ENCODE measurements at regions not wholly inside any gene's neighbourhood (a gene's known extent, or its start where the extent isn't known, plus 50 kb on each side); places are given as distances from the start of the nearest gene placed in this dataset.

DNA sequence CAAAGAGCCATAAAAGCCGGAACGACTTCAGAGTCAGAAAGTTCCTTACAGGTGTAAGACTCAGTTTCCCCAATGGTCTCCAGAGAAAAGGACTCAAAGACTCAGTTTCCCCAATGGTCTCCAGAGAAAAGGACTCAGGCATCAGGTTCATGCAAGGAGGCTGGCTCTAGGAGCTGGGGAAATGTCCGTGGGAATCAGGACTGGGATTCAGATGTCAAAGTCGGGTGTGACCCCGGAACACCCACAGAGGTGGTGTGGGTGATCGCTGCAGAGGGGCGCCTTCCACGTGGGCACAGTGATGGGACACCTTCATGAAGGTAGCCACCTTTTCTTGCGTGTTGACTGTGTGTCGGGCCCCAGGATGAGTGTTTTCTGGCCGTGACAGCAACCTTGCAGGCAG is 340.8 kb downstream of the NPHP4 start:
- no peak for DNase-seq (ENCODE audit: low read depth)
- no peak overlapping the region for H3K4me3 ChIP-seq (ENCODE audit: control insufficient read depth, low read depth, low read length)
- TF ChIP-seq, protein P1, sequence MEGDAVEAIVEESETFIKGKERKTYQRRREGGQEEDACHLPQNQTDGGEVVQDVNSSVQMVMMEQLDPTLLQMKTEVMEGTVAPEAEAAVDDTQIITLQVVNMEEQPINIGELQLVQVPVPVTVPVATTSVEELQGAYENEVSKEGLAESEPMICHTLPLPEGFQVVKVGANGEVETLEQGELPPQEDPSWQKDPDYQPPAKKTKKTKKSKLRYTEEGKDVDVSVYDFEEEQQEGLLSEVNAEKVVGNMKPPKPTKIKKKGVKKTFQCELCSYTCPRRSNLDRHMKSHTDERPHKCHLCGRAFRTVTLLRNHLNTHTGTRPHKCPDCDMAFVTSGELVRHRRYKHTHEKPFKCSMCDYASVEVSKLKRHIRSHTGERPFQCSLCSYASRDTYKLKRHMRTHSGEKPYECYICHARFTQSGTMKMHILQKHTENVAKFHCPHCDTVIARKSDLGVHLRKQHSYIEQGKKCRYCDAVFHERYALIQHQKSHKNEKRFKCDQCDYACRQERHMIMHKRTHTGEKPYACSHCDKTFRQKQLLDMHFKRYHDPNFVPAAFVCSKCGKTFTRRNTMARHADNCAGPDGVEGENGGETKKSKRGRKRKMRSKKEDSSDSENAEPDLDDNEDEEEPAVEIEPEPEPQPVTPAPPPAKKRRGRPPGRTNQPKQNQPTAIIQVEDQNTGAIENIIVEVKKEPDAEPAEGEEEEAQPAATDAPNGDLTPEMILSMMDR (IDR thresholded peaks at IDR 0.05; ENCODE audit: control insufficient read depth, insufficient read depth, low read depth, low read length, missing control alignments), result no peak

DNA sequence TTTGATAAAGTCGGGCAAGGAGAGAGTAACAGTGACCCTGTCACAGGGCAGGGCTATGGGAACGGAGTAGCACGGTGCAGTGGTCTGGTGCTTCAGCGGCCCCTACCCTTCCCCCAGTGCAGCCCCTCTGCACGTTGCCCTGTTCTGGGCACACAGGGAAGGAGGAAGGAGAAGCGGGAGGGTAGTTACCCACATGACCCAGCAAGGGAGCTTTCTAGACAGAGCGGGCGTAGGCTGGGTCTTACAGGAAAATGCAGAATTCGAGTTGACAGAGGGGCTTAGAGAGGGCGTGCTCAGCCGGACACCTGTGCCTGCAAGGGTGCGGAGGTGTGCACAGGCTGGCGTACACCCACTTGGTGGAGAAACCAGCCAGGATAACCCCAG is 341.2 kb downstream of the NPHP4 start:
- H3K4me3 ChIP-seq (ENCODE audit: control insufficient read depth, low read depth, low read length), result no peak overlapping the region
- no peak for DNase-seq (ENCODE audit: low read depth)
- TF ChIP-seq, protein P1 (IDR thresholded peaks at IDR 0.05; ENCODE audit: control insufficient read depth, insufficient read depth, low read depth, low read length, missing control alignments), result no peak

DNA sequence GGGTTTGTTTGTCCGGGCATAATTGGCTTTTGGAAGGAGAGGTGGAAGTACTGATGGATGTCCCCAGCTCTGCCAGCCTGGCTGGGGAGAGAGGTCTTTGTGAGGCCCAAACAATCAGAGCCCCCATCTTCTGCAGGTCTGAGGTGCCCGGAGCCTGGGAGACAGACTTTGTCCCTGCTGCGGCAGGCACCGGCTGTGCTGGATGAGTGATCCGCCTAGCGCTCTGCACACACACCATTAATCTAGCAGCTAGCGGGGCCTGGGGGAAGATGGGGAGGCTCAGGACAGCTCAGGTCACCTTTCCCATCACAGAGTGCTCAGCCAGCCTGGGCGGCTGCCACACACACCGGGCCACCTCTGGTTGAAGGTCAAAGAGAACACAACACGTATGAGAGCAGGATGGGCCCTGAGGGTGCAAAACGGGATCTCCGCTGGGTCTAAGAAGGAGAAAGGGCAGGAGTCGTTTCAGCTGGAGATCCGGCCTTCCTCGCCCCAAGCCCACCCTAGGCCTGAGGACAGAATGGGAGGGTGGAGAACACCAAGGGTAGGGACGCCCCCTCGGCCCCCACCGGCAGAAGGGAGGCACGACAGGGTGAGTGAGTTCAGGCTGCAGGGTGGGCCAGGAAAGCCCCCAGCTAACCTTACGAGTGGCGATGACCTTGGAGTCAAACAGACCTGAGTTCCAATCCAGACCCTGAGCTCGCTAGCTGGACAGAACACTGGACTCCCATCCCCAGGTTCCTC is 341.8 kb downstream of the NPHP4 start:
- H3K4me3 ChIP-seq (ENCODE audit: control insufficient read depth, low read depth, low read length), result no peak overlapping the region
- DNase-seq (ENCODE audit: low read depth), result no peak
- TF ChIP-seq, protein P1 (IDR thresholded peaks at IDR 0.05; ENCODE audit: control insufficient read depth, insufficient read depth, low read depth, low read length, missing control alignments), result no peak

DNA sequence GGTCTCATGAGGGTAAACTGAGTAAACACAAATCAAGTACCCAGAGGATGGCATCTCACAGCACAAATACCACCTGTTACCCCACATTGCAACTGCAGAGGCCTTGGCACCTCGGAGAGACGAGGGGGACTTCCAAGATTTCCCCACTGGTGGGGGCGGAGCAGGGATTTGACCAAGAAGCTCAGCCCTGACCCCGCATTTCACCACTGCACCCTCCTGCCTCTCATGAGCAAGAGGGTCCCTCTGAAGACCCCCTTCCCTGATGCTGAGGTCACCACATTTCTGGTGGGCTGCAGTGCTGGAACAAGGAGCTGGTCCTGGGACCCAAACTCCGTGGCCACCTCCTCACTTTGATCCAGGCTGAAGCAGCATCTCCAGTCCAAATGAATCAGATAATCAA is 342.4 kb downstream of the NPHP4 start:
- TF ChIP-seq, protein P1 (IDR thresholded peaks at IDR 0.05; ENCODE audit: control insufficient read depth, insufficient read depth, low read depth, low read length, missing control alignments), result no peak
- no peak overlapping the region for H3K4me3 ChIP-seq (ENCODE audit: control insufficient read depth, low read depth, low read length)
- no peak for DNase-seq (ENCODE audit: low read depth)

DNA sequence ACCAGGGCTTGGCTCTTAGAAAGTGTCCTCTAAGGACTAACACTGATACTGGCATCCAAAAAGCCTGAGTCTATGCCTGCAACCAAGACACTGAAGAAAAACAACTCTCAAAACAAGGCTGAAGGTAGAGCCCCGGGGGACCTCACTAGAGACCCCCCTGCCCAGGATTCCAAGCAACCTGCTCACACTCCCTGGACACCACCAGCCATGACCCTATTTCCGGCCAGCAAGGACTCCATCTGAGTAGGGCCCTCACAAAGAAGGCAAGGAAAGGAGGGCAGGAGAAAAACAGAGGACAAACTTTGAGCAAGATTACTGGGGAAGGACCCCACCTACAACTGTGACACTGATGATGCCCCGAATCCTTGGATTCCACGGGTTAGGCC is 343.1 kb downstream of the NPHP4 start:
- TF ChIP-seq, protein P1 (IDR thresholded peaks at IDR 0.05; ENCODE audit: control insufficient read depth, insufficient read depth, low read depth, low read length, missing control alignments), result no peak
- no peak for DNase-seq (ENCODE audit: low read depth)
- H3K4me3 ChIP-seq (ENCODE audit: control insufficient read depth, low read depth, low read length), result no peak overlapping the region

DNA sequence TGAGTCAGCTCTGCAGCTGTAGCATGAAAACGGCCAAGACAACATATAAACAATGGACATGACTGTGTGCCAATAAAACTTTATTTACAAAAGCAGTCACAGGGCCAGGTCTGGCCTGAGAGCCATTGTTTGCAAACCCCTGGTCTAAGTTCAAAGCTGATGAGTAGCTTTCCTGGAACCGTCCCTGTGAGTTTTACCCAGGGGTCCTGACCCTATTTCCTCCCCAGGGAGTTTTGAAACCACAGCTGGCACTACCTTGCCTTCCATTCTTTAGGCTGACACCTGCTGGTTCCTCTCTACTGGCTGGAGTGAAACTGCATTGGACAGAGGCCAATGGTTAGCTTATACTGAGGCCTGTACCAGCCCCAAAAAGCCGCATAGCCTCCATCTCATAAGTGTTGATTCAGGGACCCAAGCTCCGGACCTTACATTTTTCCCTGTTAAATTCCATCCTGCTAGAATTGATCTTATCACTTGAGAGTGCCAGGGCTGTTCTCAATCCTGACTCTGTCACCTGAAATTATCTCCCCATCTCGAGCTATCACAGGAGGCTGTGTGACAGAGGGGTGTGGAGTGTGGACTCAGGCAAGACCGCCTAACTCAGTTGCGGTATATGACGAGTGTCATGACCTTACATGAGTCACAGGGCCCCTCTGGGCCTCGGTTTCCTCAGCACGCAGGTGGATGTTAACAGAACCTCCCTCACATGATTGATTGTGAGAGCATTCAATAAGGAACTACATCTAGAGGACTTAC is 343.6 kb downstream of the NPHP4 start:
- no peak overlapping the region for H3K4me3 ChIP-seq (ENCODE audit: control insufficient read depth, low read depth, low read length)
- TF ChIP-seq, protein P1 (IDR thresholded peaks at IDR 0.05; ENCODE audit: control insufficient read depth, insufficient read depth, low read depth, low read length, missing control alignments), result no peak
- DNase-seq (ENCODE audit: low read depth), result no peak
